ENCODE measurements at regions not wholly inside any gene's neighbourhood (a gene's known extent, or its start where the extent isn't known, plus 50 kb on each side); places are given as distances from the start of the nearest gene placed in this dataset.
A peak's percentile ranks its signal among the peaks of the same experiment; 100 is the strongest.

- no peak for DNase-seq (ENCODE audit: low read depth in 2 of 2)
These were observed 113.4 kb downstream of the SPTSSA start for GRCh38 chr14:34348592-34348991.

DNA sequence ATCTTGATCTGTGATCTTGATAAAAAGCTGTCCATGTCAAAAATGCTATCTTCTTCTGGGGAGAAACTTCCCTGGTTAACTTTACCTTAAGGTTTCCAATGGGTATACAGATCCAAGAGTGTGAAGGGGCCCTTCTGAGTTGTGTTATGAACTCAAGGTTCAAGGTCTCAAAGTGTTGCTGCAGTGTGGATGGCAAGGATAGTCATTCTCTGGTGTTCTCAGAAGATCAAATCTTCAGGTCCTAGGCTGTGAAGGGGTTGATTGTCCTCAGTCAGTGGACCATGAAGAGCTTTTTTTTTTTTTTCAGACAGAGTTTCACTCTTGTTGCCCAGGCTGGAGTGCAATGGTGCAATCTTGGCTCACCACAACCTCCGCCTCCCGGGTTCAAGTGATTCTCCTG is 114.4 kb downstream of the SPTSSA start:
- no peak for DNase-seq (ENCODE audit: low read depth in 2 of 2)

DNA sequence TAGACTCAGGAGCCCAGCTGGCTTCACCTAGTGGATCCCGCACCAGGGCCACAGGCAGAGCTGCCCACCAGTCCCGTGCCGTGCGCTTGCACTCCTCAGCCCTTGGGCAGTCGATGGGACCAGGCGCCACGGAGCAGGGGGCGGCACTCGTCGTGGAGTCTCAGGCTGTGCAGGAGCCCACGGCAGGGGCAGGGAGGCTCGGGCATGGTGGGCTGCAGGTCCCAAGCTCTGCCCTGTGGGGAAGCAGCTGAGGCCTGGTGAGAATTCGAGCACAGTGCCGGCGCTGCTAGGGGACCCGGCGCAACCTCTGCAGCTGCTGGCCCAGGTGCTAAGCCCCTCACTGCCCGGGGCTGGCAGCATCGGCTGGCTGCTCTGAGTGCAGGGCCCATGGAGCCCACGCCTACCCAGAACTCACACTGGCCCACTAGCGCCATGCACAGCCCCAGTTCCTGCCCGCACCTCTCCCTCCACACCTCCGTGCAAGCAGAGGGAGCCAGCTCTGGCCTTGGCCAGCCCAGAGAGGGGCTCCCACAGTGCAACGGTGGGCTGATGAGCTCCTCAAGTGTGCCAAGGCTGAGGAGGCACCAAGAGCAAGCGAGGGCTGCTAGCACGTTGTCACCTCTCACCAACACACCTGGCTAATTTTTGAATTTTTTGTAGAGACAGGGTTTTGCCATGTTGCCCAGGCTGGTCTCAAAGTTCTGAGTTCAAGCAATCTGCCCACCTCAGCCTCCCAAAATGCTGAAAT is 116.1 kb downstream of the SPTSSA start:
- DNase-seq (ENCODE audit: low read depth in 2 of 2): no peak

- no peak for DNase-seq (ENCODE audit: low read depth in 2 of 2)
These were observed 117.7 kb downstream of the SPTSSA start for GRCh38 chr14:34344318-34344717.

DNA sequence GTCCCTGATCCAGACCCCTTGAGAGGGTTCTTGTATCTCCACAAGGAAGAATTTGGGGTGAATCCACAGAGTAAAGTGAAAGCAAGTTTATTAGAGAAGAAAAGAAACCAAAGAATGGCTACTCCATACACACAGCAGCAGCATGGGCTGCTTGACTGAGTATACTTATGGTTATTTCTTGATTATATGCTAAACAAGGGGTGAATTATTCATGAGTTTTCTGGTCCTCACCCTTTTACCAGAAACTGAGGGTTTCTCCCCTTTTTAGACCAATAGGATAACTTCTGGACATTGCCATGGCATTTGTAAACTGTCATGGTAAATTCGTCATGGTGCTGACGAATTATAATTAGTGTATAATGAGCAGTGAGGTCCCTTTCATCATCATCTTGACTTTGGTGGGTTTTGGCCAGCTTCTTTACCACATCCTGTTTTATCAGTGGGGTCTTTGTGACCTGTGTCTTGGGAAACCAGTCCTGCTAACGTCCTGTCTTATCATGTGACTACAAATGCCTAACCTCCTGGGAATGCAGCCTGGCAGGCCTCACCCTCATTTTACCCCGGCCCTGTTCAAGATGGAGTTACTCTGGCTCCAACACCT is 121.9 kb downstream of the SPTSSA start:
- no peak for DNase-seq (ENCODE audit: low read depth in 2 of 2)

DNA sequence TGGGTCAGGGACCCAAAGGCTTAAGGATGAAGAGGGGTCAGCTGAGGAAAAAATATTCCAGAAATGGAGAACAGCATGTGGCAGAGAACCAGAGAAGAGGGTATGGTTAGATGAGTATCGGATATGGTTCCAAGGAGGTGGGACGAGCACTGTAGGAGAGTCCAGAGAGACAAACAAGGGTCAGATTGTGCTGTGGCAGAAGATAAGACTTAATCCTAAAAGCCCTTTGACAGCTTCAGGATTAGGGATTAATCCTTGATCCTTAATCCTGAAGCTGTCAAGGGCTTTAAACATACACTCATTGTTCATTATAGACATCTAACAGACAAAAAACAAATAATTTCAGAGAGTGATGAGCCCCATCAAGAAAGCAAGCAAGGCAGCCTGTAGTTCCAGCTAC is 124.0 kb downstream of the SPTSSA start:
- no peak for DNase-seq (ENCODE audit: low read depth in 2 of 2)

DNA sequence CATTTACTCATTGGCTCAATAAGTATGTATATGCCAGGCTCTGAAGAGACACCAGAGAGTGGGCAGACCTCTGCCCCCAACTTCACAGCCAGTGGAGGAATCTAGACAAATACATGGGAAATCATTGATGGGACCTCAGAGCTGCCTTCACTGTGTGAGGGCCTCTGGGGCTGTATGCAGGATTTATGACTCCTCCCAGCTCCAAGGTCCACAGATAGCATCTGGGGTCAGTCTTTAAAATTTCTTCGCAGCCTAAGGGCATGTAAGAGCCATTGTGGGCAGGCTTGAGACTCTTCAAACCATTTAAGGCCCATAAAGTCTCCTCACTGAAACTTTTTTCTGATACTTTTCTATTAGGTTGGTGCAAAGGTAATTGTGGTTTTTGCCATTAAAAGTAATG is 125.5 kb downstream of the SPTSSA start:
- no peak for DNase-seq (ENCODE audit: low read depth in 2 of 2)

GRCh38 chr14:34335968-34336367 is 126.1 kb downstream of the SPTSSA start:
- no peak for DNase-seq (ENCODE audit: low read depth in 2 of 2)

DNA sequence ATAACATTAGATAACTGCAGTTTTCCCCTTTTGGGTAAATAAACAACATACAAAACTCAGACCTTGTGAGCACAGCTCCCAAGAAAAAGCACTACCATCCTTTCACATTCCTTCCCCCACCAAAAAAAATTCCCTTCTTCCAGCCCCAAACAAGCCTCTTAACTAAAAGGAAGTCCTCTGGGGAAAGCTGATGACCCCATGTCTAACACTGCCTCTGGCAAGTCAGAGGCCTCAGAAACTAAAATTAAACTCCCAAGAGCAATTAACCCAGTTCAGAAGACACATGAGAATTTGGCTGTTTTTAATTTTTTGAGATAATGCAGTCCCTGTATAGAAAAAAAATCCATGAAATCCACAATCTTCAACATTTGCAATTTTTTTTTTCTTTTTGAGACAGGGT is 127.7 kb downstream of the SPTSSA start:
- no peak for DNase-seq (ENCODE audit: low read depth in 2 of 2)

DNA sequence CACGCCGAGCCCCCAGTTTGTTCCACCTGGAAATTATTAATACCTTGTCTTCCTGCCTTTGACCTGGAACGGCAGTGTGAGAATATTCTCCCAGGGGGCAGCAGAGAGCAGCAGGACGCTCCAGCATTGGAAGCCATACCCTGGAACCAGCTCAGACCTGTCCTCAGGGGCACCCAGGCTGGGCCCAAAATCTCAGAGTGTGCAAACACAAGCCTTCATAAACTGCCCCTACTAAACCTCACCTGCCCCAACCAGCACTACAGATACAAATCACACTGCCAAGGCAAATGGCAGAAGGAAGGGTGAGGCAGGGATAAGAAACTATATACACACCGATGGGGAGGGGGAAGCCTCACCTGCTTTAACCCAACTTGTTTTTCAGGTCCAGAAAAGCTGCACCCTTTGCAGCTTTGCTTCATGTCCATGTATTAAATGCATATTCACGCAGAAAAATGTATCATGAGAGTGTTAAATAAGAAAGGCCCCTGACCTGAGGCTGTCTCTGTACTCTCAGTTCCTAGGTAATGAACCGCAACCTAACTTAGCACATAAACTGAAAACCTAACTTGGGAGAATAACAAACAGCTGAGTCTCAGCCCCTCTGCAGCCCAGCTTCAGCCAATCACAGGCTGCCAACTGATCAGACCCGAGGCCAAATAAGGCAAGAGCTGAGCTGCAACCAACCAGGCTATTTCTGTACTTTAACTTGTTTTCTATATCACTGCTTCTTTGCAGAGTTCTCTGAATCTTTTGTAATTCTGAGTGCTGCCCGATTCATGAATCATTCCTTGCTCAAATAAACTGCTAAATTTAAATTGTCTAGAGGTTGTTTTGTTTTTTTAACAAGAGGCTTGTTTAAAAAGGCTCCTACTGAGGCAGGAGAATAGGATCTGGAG is 130.1 kb downstream of the SPTSSA start:
- peak; percentile 27 to 35 for DNase-seq (ENCODE audit: low read depth in 2 of 2)

DNA sequence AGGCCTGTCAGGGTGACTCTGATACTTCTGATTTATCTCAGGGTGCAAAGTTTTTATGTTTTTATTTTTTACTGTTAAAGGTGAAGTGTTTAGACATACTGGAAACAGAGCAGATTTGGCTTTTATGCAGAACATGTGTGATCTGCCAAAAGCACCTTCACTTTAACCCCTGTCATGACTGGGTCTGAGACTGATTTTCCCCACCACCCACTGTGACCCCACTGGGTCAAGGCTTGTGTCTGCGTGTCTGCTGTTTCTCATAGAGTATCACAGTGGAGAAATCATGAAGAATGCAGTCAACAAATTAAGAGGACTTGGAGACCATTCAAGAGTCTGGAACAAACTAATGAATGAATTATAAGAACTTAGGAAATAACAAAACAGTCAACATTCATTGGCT is 131.2 kb downstream of the SPTSSA start:
- no peak for DNase-seq (ENCODE audit: low read depth in 2 of 2)

DNA sequence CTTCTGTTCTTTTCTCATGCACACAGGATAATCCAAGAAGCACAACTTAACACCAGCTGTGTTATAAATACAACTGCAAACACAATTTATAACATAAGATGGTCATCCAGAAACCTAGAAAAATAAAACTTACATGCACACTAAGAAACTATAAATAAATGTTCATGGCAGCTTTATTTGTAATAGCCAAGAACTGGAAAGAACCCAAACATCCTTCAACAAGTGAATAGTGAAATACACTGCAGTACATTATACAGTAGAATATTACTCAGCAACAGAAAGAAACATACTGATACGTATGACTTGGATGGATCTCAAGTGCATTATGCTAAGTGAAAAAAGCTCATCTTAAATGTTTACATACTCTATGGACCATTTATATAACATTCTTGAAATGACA is 132.7 kb downstream of the SPTSSA start:
- no peak for DNase-seq (ENCODE audit: low read depth in 2 of 2)

DNA sequence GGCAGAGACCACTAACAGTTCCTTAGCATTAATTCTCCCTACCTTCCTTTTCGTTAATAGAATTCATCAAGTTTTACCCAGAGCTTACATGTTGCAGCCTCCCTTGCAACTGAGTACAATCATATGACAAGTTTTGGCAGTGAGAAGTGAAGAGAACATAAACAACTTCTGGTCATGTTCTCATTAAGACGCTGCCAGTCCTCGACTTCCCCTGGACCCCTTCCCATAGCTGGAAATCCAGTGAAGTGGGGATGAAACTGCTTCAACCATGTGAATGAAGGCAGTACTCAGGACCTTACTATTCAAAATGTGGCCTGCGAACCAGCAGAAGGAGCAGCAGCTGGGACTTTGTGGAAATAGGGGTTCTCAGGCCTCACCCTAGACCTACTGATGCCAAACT is 133.9 kb downstream of the SPTSSA start:
- DNase-seq (ENCODE audit: low read depth in 2 of 2): no peak

DNA sequence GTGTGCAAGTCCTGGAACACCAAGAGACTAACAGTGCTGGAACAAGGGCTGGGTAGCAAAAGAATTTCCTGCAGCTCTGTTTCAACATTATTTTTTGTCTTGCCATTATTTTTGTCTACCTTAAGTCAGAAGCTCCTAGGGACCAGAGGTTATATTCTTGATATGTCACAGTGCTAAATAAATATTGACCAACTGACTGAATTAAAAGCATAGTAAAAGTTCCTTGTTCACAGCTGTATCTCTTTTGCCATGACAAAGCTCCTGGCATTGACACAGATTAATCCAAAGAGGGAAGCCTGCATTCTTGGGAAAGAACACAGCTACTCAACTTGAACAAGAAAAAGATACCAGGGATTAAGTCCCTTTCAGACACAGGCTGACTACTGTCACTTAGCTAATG is 136.5 kb downstream of the SPTSSA start:
- DNase-seq (ENCODE audit: low read depth in 2 of 2): no peak

GRCh38 chr14:34324363-34324795 is 137.7 kb downstream of the SPTSSA start:
- DNase-seq (ENCODE audit: low read depth in 2 of 2): no peak

- DNase-seq (ENCODE audit: low read depth in 2 of 2): peak; percentile 13 to 48
These were observed 139.1 kb downstream of the SPTSSA start for GRCh38 chr14:34322940-34323418.

GRCh38 chr14:34319140-34319539 is 142.9 kb downstream of the SPTSSA start:
- DNase-seq (ENCODE audit: low read depth in 2 of 2): no peak

- no peak for DNase-seq (ENCODE audit: low read depth in 2 of 2)
These were observed 144.0 kb downstream of the SPTSSA start for GRCh38 chr14:34318014-34318413.

- DNase-seq (ENCODE audit: low read depth in 2 of 2): no peak
These were observed 151.3 kb downstream of the SPTSSA start for GRCh38 chr14:34310724-34311123.

DNA sequence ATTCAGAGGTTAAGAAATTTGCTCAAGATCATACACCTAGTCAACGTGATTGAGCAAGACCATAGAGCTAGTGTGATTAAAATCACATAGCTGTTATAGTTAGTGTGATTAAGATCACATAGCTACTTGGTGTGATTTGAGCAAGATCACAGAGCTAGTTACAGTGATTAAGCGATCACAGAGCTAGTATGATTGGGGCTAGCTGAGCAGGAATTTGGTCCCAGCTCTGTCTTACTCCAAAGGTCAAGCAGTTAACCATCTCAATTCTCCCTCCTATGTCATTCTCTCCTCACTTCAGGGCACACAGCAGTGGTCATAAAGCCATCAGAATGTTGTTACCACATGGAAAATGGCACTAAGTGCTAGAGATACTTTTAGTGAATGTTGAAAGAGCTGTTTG is 158.2 kb downstream of the SPTSSA start:
- DNase-seq (ENCODE audit: low read depth in 2 of 2): no peak

DNA sequence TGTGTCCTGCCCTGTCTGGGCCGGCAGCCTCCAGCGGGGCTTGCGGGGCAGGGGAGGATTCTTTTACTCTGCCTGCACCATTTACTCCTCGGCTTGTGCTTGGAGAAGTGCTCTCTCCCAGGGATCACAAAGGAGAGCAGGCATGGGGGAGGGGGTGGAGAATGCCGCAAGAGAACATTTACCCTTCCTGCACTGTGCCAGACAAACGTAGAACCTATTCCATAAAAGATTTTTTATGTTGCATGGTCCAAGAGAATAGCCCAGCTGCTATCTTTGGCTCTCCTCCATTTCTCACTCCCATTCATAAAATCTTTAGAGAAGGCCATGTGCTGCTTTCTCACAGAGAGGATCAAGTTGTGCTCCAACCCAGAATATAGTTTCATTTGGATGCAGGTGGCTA is 159.4 kb downstream of the SPTSSA start:
- DNase-seq (ENCODE audit: low read depth in 2 of 2): no peak

GRCh38 chr14:34300882-34301734 is 160.9 kb downstream of the SPTSSA start:
- DNase-seq (ENCODE audit: low read depth in 2 of 2): no peak
